Inferior parietal cortex (tissue), 1 donor: ENCODE measurements at regions not wholly inside any gene's neighbourhood (a gene's known extent, or its start where the extent isn't known, plus 50 kb on each side); places are given as distances from the start of the nearest gene placed in this dataset.
"Not testable (repeated sequence)": the region's sequence is repeated elsewhere in the genome, so short reads cannot be mapped to it uniquely, and the experiment has no call there.

Experiments
- DNase-seq: peaks from one replicate; pipeline ENCODE4 v3.0.0-alpha.2; 2016; ENCODE audit errors: extremely low spot score

GRCh38 chr6:74715355-74716085, 490.3 kb downstream of the COL12A1 start:
- no peak for DNase-seq

- DNase-seq: no peak
Observed at GRCh38 chr6:74713941-74714340, 491.9 kb downstream of the COL12A1 start.

GRCh38 chr6:74705451-74705850, 500.4 kb downstream of the COL12A1 start:
- no peak for DNase-seq

- not testable (repeated sequence) for DNase-seq
Observed at GRCh38 chr6:74704540-74704939, 501.3 kb downstream of the COL12A1 start.

- no peak for DNase-seq
Observed at GRCh38 chr6:74690365-74690764, 515.5 kb downstream of the COL12A1 start.

GRCh38 chr6:74689601-74690000, 516.3 kb downstream of the COL12A1 start:
- DNase-seq: no peak

GRCh38 chr6:74677463-74677862, 528.4 kb downstream of the COL12A1 start:
- DNase-seq: no peak

GRCh38 chr6:74676906-74677305, 528.9 kb downstream of the COL12A1 start:
- DNase-seq: no peak

- no peak for DNase-seq
Observed at GRCh38 chr6:74674377-74674776, 531.5 kb downstream of the COL12A1 start.

- no peak for DNase-seq
Observed at GRCh38 chr6:74671558-74672025, 534.3 kb downstream of the COL12A1 start.

GRCh38 chr6:74658391-74658790, 547.5 kb downstream of the COL12A1 start:
- DNase-seq: no peak

- no peak for DNase-seq
Observed at GRCh38 chr6:74657931-74658330, 547.9 kb downstream of the COL12A1 start.

GRCh38 chr6:74657011-74657410, 548.8 kb downstream of the COL12A1 start:
- no peak for DNase-seq

- DNase-seq: no peak
Observed at GRCh38 chr6:74656453-74656852, 549.4 kb downstream of the COL12A1 start.

GRCh38 chr6:74654296-74654695, 551.6 kb downstream of the COL12A1 start:
- no peak for DNase-seq

- no peak for DNase-seq
Observed at GRCh38 chr6:74651948-74652842, 553.7 kb downstream of the COL12A1 start.

- DNase-seq: no peak
Observed at GRCh38 chr6:74650668-74651067, 555.2 kb downstream of the COL12A1 start.

- DNase-seq: no peak
Observed at GRCh38 chr6:74646461-74646860, 559.4 kb downstream of the COL12A1 start.

GRCh38 chr6:74645108-74645849, 560.6 kb downstream of the COL12A1 start:
- no peak for DNase-seq

GRCh38 chr6:74642101-74642500, 563.8 kb downstream of the COL12A1 start:
- DNase-seq: no peak

GRCh38 chr6:74638412-74638811, 567.4 kb downstream of the COL12A1 start:
- DNase-seq: no peak
